Superior temporal gyrus (tissue), 1 donor: ENCODE measurements at regions not wholly inside any gene's neighbourhood (a gene's known extent, or its start where the extent isn't known, plus 50 kb on each side); places are given as distances from the start of the nearest gene placed in this dataset.
A peak's percentile ranks its signal among the peaks of the same experiment; 100 is the strongest.

ENCODE experiments used
- DNase-seq: peaks from one replicate; pipeline ENCODE4 v3.0.0-alpha.2; 2016; ENCODE audit errors: extremely low spot score

DNA sequence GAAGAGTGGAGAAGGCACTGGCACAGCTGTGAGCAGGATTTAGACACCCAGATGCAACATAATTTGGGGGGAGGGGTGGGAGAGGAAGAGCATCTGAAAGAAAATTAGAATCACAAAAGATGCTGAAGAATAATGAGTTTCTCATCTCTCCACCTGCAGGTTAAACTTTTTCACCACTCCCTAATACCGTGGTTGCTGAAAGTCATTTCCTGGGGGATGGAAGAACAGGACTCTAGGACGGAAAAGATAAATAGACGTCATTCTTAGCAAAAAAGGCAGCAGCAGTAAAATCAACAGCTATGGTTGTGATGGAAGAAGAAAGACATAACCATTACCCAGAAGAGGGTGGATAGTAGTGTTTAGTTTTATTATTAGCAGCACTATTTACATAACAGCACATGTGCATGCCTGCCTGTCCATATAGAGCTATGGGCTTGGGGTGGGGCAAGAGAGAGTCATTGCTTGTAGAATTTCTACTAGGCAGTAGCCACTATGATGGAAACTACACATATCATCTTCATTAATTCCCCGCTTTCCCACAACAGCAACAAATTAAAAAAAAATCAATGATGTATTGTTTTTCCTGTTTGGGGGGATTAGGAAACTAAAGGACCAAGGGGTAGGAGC is 212.2 kb downstream of the TRIB2 start:
- DNase-seq: no peak

DNA sequence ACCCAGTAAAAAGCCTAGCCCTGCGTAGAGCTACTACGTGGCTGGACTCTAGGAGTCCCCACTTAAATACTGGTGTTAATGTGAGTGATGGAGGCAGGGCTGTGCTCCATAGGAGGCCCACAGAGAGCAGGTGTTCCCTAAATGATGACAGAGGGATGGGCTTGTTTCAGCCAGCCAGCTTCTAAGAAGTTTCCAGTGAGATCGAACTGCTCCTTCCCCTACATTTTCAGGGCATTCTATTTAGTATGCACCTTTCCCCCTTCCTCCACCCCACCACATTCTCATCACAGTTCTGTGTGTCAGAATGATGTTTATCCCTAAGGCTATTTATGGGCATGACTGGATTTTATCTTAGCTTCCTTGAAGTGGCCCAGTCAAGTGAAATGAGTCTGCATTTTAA is 213.0 kb downstream of the TRIB2 start:
- DNase-seq: no peak

DNA sequence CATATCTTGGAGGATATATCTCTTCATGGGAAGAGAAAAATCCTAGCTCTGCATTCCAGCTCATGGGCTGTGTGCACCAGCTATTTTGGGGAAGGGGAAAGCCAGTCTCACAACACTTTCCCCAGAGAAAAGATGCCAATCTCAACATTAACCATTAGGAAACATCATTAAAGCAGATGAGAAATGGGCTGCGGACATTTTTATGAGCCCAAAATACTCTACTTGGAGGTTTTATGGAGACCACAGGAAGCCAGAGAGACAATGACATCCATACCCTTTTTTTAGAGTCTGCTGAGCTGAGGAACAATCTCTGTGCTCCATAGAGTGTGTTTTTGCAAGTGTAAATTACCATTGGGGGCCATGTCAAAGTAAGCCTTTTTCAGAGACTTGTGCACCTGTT is 213.7 kb downstream of the TRIB2 start:
- DNase-seq: no peak

DNA sequence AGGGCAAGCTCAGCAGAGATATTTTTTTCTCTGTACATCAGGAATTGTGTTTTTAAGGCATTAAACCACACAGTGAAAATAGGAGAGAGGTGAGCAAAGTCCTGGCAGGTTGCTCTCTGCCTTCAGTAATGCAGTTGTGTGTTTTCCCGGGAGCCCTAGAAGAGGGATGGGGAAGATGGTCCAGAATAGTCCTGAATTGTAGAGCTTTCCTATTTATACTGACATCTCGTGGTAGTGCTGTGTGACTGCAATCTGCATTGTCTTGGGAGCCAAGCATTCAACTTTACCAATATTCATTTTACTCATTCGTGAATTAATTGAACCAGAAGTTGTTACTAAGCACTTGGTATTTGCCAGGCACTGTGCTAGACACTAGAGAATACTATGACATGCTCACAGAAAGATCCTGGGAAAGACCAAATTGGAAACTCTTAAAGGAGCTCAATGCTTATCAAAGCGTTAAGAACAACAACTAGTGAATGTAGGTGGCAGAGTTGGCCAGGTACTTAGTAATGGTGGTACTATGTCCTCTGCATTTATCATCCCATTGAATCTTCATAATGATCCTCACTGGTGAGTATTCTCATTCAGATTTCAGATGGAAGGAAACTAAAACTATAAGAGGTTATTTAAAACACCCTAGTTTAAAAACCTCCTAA is 214.6 kb downstream of the TRIB2 start:
- DNase-seq: peak; percentile 84

DNA sequence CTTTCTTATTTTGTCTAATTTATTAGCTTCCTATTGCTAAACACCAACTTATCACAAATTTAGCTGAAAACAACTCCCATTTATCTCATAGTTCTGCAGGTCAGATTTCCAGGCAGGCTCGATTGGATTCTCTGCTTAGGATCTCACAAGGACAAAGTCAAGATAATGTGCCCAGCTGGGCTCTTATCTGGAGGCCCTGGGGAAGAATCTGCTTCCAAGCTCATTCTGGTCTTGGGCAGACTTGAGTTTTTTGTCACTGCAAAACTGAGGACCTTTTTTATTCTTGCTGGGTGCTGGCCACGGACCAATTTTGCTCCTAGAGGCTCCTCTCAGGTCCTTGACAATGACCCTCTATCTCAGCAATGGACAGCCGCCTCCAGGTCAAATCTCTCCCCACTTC is 215.5 kb downstream of the TRIB2 start:
- no peak for DNase-seq

DNA sequence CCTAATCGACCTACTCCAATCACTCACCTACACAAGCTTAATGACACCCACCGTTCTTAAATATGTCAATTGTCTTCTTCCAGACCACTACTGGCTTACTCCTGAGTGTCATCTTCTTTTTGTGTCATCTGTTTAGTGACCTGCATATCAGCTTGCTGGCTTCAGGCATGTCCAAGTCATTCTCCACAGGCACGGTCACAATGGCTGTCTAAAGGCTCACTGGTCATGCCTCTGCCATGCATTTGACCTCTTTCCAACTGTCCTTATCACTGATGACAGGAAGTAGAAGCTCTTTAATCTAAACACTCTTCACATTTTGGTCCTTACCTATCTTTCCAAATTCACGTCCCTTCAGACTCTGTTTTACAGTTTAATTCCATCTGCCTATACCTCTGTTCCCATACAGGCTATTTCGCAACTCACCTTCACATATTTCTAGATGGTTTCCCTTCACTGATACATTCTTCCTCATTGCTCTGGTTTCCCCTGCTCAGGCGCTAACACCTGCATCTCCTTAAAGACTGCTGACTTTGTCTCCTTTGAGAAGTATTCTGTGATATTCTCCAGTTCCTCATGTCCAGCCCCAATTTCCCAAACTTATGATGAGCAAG is 217.5 kb downstream of the TRIB2 start:
- no peak for DNase-seq

DNA sequence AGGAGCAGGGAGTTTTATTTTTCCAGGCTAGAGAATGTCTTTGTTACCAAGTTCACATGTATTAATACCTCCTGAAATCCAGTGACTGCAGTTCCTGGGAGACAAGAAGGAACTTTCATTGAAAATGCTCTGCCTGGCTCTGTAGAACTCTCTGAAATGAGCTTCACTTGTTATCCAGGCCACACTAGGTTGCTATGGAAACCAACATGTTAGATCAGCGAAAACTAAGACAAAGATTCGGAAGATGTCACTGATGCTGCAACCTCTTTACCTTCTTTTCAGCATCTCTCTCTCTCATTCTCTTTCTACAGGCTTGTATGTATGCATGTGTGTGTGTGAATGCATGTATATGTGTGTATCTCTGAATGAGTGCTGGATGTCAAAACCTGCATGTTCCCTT is 218.5 kb downstream of the TRIB2 start:
- DNase-seq: peak; percentile 65

DNA sequence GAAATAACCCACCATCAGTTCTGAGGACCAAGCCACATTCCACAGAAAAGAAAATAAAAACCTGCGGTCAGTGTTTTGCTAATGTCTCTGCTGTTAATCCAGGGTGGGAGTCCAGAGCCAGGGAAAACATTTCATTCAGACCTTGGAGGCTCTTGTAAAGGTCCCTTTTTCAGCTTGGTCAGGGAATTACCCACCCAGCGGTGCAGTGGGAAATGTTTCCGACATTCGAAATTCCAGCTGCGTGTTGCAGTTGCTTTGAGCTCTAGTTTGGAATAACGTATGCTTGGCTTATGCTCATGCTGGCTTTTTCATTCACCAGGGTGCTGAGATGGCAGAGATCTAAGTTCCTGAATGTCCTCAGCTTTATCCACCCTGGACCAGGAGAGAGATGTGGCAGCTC is 219.1 kb downstream of the TRIB2 start:
- DNase-seq: no peak

DNA sequence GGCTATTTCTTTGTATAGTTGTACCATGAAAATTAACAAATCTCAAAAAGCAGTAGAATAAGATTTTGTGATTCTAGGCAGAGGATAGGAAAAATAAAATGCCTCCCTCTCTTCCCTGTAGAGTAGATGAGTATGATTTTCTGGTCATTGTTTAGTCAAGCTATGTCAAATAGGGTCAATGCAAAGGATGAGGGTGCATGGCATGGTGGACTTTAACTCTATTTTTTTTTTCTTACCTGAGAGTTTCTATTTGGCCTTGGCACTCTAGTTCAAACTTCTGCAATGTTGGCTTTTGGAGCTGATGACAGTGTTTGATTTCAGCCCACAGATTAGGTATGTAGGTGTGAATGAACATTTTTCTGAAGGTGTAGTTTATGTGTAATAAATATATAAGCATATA is 224.5 kb downstream of the TRIB2 start:
- no peak for DNase-seq

DNA sequence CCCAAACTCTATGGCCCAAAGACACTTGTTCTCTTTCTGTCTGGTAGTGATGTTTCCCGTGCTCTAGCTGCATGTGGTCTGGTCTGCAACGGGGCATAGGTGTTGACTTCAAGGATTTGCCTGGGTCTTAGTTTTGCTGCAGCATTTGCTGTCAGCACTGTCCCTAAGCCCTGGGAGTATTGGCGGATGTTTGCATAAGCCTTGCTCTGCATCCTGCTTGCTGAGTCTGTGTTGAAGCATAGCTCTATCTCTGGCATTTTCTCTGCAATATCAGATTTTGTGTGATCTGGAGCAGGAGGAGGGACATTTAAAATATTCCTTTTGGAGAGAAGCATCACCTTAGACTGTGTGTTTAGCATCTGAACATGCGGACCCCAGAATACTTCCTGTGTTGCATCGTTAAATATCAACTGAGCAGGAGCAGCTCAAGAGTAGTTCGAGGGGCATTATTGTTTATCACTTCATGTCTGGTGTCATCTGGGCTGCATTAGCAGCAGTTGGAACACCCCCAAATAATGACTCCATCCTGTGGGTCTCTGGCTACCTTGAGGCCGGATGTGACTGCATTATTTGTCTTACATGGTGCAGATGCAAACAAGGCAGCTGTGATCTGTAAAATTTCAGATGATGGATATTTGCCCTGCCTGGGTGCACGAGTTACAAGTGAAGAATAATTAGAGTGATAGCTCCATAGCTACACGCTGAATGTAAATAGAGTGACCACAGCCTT is 231.7 kb downstream of the TRIB2 start:
- no peak for DNase-seq

DNA sequence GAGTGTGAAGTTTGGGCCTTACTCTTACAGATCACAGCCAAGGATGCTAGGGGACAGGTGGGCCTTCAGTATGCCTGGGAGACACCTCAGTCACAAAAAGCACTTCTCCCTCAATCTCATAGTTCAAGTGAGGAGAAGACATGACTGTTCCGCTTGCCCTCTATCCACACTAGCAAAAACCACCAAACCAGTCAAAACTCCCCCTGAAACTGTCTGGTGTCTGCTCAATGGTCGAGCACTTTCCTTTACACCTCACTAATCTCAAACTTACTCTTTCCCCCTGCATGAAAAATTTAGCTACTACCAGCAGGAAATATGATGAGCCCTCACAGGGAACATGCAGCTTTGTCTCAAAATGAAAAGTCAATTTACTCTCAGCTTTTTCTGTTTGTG is 232.2 kb downstream of the TRIB2 start:
- no peak for DNase-seq

DNA sequence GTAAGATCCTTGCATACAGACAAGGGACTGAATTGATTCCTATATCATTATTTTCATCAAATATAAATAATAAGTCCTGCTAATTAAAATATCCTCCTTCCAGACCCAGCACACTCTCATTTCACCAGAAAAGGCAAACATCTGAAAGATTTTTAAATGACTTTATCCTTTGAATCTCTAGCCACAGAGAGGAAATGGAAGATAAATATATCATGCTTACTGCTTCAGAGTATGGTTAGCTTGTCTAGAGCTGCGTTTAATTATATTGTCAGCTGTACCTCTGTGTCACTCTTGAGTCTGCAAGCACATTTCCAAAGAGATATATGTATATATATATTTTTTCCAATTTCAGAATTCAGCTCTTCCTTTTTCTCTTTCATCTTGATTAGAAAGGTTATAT is 232.7 kb downstream of the TRIB2 start:
- DNase-seq: no peak

DNA sequence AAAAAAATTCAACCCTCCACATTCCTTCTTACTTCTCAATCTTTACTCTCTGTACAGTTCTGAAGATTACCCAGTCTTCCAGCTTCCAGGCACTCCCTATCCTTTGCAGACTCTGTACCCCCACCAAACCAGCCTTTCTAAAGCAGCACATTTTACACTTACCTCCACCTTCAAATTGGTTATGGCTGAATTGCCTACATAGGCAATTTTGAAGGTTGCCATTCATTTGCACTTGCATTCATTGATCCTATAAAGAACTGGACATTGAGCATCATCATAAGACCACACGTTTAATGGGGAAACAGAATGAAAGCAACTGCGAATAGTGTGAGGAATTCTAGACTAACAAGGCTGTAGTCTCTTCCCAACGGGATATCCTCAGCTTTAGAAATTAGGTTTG is 233.4 kb downstream of the TRIB2 start:
- no peak for DNase-seq

DNA sequence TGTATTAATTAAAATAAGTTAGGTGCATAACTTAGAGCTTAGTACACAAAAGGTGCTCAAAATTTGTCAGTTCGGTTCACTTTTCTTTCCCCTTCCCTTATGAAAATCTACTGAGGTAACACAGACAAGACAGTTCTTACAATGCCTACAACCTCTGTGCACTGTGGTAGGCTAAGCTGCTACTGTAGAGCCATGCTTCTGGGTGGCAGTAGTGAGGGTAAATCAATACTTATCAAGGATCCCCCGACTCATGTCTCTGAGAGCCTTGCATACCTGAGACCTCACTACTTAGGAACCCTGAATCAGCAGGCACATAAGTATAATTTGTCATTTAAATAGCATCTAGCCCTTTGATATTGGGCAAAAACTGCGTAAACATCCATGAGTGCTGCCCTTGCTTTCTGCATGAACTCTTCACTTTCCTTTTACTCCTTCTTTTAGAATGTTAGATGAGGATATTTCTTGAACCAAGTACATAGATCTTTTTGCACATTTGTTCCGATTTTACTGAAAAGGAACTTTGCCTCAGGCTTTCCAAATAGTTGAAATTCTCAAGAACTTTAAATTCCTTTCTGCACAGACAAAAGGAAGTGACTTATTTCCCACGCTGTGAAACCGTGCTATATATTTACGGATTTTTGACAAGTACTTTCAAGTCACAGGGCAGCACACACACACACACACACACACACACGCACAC is 234.4 kb downstream of the TRIB2 start:
- DNase-seq: no peak

DNA sequence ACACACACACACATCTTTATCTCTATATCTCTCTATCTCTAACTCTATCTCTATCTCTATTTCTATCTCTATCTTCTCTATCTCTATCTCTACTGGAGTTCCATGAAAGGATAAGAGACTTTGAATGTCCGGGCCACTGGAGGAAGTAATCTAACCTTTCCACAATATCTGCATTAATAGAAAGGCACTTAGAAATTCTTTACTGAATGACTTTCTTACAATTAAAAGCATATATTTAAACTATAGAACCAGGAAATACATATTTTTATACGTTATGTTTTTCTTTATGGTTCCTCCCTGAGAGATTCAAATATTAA is 234.9 kb downstream of the TRIB2 start:
- DNase-seq: no peak

DNA sequence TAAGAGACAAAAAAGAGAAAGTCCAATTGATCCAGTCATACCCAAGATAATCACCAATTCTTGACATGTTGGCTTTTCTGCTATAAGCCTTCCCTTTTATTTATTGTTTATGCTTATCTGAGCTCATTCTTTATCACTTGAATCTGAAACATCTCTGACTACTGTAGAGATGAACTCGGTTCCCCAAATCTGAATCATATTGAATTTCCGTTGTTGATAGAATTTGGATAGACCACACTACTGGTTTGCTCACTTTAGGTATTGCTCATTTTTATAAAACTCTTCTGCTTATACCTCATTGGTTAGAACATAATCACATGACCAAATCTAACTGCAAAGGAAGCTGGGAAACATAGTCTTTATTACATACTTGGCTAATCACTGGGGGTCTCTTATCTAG is 236.9 kb downstream of the TRIB2 start:
- no peak for DNase-seq

DNA sequence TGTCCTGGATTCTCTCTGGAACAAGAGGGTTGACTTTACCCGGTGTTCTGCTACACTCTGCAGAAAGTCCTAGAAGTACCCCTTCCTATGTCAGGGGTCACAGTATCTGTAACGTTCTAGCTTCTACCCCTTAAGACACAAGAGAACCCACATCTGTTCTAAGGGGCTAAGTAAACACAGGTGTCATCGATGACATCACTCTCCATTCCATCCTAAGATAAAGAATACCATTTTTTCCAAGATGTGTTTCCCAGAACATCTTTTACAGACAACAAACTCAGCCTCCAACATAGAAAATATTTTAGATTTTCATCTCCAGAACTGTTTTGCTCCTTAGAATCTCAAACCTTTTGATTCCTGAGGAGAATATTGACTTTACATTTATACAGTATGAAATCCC is 239.1 kb downstream of the TRIB2 start:
- no peak for DNase-seq

DNA sequence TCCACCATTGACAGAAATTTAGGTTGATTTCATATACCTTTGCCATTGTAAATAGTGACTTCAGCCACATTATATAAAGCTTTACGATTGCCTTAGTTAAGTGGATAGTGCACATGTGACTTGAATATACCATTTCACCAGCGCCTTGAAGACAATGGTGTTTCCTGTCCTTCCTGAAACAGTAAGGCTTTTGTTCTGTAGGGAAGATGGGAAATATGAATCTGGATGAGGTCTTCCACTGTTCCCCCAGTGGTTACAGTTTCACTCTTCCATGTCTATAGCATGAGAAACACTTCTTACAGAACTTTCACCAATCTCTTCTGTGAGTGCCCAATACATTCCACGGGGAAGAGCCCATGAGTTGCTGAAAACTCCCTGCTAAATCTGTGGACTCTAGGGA is 240.5 kb downstream of the TRIB2 start:
- no peak for DNase-seq

DNA sequence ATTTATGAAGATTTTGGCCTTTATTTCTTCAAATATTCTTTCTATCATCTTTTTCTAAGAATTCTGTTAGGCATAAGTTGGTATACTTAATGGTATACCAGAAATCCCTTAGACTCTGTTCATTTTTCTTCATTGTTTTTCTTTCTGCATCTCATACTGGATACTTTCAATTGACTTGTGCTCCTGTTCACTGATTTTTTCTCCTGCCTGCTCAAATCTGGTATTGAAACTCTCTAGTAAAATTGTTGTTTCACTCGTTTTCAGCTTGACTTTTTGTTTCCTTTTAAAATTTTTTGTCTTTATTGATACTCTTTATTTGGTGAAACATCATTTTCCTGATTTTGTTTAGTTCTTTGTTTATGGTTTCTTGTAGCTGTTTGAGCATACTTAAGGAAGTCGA is 243.2 kb downstream of the TRIB2 start:
- no peak for DNase-seq

DNA sequence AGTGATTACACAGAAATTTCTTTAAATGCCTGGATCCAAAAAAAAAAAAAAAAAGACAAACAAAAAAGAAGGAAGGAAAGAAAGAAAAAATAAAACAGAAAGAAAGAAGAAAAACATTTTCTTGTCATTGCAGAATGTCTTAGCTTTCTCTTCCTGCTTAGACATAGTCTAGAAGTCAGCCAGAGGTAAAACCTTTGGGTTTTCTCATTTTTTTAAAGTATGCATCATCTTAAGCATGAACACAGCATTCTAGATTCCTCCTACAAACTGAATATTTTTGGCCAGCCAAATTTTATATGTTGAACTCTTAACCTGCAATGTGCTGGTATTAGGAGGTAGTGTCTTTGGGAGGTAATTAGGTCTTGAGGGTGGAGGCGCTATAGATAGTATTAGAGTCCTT is 243.9 kb downstream of the TRIB2 start:
- no peak for DNase-seq

DNA sequence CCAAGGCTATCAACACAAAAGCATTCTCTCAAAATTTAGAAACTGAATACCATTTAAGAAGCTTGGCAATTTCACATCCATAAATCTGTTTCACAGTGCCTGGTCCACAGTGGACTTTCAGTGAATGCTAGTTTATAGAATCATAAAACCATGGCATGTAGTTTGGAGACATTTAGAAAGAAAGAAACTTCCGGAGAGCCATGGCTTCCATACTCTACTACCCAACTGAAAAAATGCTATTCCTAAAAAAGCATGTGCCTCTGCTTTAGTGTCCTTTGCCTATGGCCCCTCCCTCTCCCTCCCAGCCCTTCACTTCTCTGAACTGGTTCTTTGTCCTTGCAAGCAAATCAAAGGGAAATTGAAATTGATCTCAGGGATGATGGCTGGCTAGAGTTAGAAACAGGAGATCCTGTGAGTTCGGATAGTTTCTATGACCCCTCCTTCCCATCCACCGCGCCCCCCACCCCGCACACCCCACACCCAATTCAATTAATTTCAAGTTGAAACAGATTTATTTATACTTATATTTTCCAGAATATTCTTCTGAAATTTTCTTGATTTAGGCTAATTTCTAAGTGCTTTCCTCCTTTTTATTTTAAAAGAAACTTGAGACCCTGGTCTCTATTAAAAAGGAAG is 248.3 kb downstream of the TRIB2 start:
- DNase-seq: no peak
